Glutamatergic neuron (in vitro differentiated cells): ENCODE measurements at regions not wholly inside any gene's neighbourhood (a gene's known extent, or its start where the extent isn't known, plus 50 kb on each side); places are given as distances from the start of the nearest gene placed in this dataset.
"Not testable (repeated sequence)": the region's sequence is repeated elsewhere in the genome, so short reads cannot be mapped to it uniquely, and the experiment has no call there.

Experiments used
- DNase-seq: peaks from one replicate; pipeline ENCODE4 v3.0.0; 2022
- H3K27ac Mint-ChIP-seq: one replicate; pipeline ENCODE4 v1.8.0; 2020; ENCODE audit warnings: mild to moderate bottlenecking, mixed read lengths, inconsistent platforms; ENCODE audit not compliant: unreplicated experiment
- H3K27me3 Mint-ChIP-seq: one replicate; pipeline ENCODE4 v1.8.0; 2020; ENCODE audit warnings: mild to moderate bottlenecking, moderate library complexity, mixed read lengths, inconsistent platforms; ENCODE audit not compliant: unreplicated experiment
- H3K36me3 Mint-ChIP-seq: one replicate; pipeline ENCODE4 v1.8.0; 2020; ENCODE audit warnings: mild to moderate bottlenecking, mixed read lengths, inconsistent platforms; ENCODE audit not compliant: unreplicated experiment
- H3K4me1 Mint-ChIP-seq: one replicate; pipeline ENCODE4 v1.8.0; 2020; ENCODE audit warnings: mild to moderate bottlenecking, low read depth, mixed read lengths, inconsistent platforms; ENCODE audit not compliant: unreplicated experiment
- H3K4me3 Mint-ChIP-seq: one replicate; pipeline ENCODE4 v1.8.0; 2020; ENCODE audit warnings: mild to moderate bottlenecking, mixed read lengths, inconsistent platforms; ENCODE audit not compliant: unreplicated experiment
- H3K9me3 Mint-ChIP-seq: one replicate; pipeline ENCODE4 v1.8.0; 2020; ENCODE audit warnings: mild to moderate bottlenecking, moderate library complexity, mixed read lengths, inconsistent platforms; ENCODE audit not compliant: unreplicated experiment
- CTCF ChIP-seq: fragments of 200-600 bp; sonication (generic); IDR thresholded peaks from one replicate; pipeline ENCODE4 v1.5.0; 2021; ENCODE audit not compliant: partially characterized antibody, unreplicated experiment

- no peak for TF ChIP-seq CTCF
- no peaks in the 10 kb centered on the region for H3K9me3 Mint-ChIP-seq
- H3K36me3 Mint-ChIP-seq = no peaks in the 10 kb centered on the region
- no peak for DNase-seq
- H3K4me1 Mint-ChIP-seq = no peaks in the 10 kb centered on the region
- H3K4me3 Mint-ChIP-seq = no peak overlapping the region
- H3K27me3 Mint-ChIP-seq = peaks cover 2% of the 10 kb centered on the region
- H3K27ac Mint-ChIP-seq = no peak overlapping the region
Observed at GRCh38 chrX:45557387-45557786, 356.7 kb upstream of the DIPK2B start.

GRCh38 chrX:45554736-45555135, 354.1 kb upstream of the DIPK2B start:
- Mint-ChIP-seq H3K27me3 (peaks cover 2% of the 10 kb centered on the region), H3K4me1 (no peaks in the 10 kb centered on the region), H3K4me3 (no peak overlapping the region), H3K36me3 (no peaks in the 10 kb centered on the region), H3K9me3 (no peaks in the 10 kb centered on the region), H3K27ac (no peak overlapping the region)
- no peak for DNase-seq
- TF ChIP-seq CTCF = no peak

GRCh38 chrX:45553417-45553816, 352.7 kb upstream of the DIPK2B start:
- TF ChIP-seq CTCF = no peak
- no peak for DNase-seq
- H3K36me3 Mint-ChIP-seq = no peaks in the 10 kb centered on the region
- H3K27me3 Mint-ChIP-seq = peaks cover 2% of the 10 kb centered on the region
- H3K4me1 Mint-ChIP-seq = no peaks in the 10 kb centered on the region
- no peak overlapping the region for H3K4me3 Mint-ChIP-seq
- no peaks in the 10 kb centered on the region for H3K9me3 Mint-ChIP-seq
- no peak overlapping the region for H3K27ac Mint-ChIP-seq

- not testable (repeated sequence) for H3K4me1 Mint-ChIP-seq, H3K9me3 Mint-ChIP-seq, H3K27me3 Mint-ChIP-seq, H3K27ac Mint-ChIP-seq, H3K4me3 Mint-ChIP-seq, H3K36me3 Mint-ChIP-seq
- DNase-seq = peak; percentile 15
Observed at GRCh38 chrX:45546697-45547096, 346.0 kb upstream of the DIPK2B start.

- Mint-ChIP-seq H3K27me3 (peaks cover 2% of the 10 kb centered on the region), H3K4me1 (no peaks in the 10 kb centered on the region), H3K9me3 (peaks cover 5% of the 10 kb centered on the region), H3K36me3 (no peaks in the 10 kb centered on the region), H3K27ac (no peak overlapping the region), H3K4me3 (no peak overlapping the region)
- DNase-seq = no peak
- no peak for TF ChIP-seq CTCF
Observed at GRCh38 chrX:45540181-45540580, 339.5 kb upstream of the DIPK2B start.

GRCh38 chrX:45537936-45538335, 337.3 kb upstream of the DIPK2B start:
- Mint-ChIP-seq H3K27me3 (peaks cover 2% of the 10 kb centered on the region), H3K4me3 (no peak overlapping the region), H3K4me1 (no peaks in the 10 kb centered on the region), H3K27ac (no peak overlapping the region), H3K36me3 (no peaks in the 10 kb centered on the region), H3K9me3 (peaks cover 5% of the 10 kb centered on the region)
- no peak for TF ChIP-seq CTCF
- no peak for DNase-seq
